NCI-H446 (cell line): ENCODE measurements at regions not wholly inside any gene's neighbourhood (a gene's known extent, or its start where the extent isn't known, plus 50 kb on each side); places are given as distances from the start of the nearest gene placed in this dataset.

Source experiments
- DNase-seq, 2 experiments: peaks; one replicate each; lab custom pipeline; 2025; lab: John Stamatoyannopoulos, UW

DNA sequence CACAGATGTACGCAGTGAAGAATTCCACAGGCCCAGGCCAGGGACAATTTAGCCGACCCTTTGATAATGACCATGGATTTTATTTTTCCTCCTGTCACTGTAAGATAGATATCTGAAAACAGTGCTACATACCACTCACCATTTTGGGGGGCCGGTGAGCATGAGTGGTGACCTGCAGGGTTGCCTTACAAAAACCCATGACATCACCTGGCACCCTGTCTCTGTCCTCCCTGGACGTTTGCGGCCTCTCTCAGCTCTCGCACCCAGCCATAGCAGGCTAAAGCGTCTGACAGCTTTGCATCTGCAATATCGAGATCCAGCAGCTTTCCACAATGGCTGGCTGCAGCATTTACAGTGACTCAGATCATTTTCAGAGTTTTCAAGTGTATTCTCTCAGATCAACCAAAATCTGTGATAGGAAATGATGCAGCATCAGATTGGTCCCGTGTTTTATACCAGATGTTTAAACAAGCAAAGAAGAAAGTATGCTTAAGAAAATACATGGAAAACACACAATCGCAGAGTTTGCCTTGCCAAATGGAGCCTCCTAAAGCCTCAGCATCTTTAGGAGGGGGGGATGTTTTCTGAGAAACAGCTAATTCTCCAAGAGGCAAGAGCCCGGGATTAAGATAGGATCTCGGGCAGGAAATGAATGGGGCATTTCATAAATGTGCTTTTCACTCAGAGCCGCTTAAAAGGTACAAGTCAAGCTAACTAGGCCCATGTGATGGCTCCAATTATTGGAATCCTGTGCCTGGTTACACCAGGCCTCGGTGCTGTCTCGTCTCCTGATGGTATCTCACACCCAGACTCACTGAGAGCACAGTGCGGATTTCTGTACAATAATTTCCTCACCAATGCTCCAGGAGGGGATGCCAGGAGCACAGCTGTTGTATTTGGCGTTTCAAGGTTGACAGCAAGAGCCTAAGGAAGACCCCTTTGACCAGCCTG, 257.3 kb downstream of the XXYLT1 start:
- DNase-seq = no peak

DNA sequence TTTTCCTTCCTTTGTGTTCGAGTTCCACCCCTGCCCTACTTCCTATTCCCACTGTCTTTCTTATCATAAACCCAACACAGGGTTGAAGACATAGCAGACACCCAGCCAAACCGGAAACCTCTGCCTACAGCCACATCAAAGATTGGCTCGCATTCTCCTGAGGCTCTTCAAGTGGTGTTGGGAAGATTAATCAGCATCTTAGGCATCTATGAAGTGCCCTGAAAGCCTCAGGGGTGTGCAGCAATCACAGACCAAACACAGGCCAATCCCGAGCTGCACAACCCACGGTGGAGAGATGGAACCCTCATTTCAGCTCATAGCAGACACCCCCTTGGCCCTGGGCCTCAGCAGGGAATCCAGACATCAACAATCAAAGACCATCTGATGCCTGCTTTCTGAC, 255.9 kb downstream of the XXYLT1 start:
- DNase-seq = no peak

DNA sequence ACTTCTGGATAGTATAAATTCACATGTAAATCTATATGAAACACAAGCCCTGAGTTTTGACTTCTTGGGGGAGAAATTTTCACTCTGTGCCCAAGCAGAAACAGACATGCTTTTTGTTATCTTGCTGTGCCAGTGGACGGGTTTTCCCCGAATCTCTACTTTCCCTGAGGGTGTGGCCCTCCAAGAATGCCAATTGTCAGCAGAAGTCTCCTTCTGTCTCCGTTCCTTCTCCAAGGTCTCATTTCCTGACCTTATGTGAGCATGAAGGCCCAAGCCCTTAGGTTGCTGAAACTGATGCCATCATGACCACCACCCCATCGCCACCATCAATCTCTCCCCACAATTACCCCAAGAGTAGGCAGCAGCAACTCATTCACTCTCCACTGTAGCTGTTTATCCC, 253.8 kb downstream of the XXYLT1 start:
- DNase-seq = no peak
